Neural cell (in vitro differentiated cells): ENCODE measurements at regions not wholly inside any gene's neighbourhood (a gene's known extent, or its start where the extent isn't known, plus 50 kb on each side); places are given as distances from the start of the nearest gene placed in this dataset.

Source experiments
- H2AFZ ChIP-seq: fragments of 200-600, 300-800 bp; sonication (generic), shearing (Covaris generic); 2 replicates; pipeline ENCODE4 v1.6.0; 2014; ENCODE audit warnings: low read depth, mild to moderate bottlenecking, antibody characterized with exemption, low read length, moderate library complexity
- H3F3A ChIP-seq: fragments of 200-600 bp; shearing (Covaris generic); 2 replicates; pipeline ENCODE4 v1.6.1; 2016; ENCODE audit warnings: mild to moderate bottlenecking, moderate library complexity, mixed read lengths, antibody characterized with exemption, low read length; ENCODE audit not compliant: insufficient read depth, poor library complexity, severe bottlenecking
- H3K27ac ChIP-seq: fragments of 200-600, 300-800 bp; sonication (generic), shearing (Covaris generic); 2 replicates; pipeline ENCODE4 v1.5.1; 2014; ENCODE audit warnings: mild to moderate bottlenecking, low read length, moderate library complexity
- H3K27me3 ChIP-seq: fragments of 300-800, 200-600 bp; sonication (generic), shearing (Covaris generic); 2 replicates; pipeline ENCODE4 v1.6.0; 2014; ENCODE audit warnings: mild to moderate bottlenecking, low read depth, low read length, moderate library complexity; ENCODE audit not compliant: insufficient read depth
- H3K36me3 ChIP-seq: fragments of 300-800, 200-600 bp; sonication (generic), shearing (Covaris generic); 2 replicates; pipeline ENCODE4 v1.5.1; 2014; ENCODE audit warnings: mild to moderate bottlenecking, antibody characterized with exemption, low read length, moderate library complexity; ENCODE audit not compliant: insufficient read depth
- H3K4me2 ChIP-seq: fragments of 300-800, 200-600 bp; sonication (generic), shearing (Covaris generic); 2 replicates; pipeline ENCODE4 v1.6.0; 2014; ENCODE audit warnings: mild to moderate bottlenecking, low read length
- H3K4me3 ChIP-seq: fragments of 300-800, 200-600 bp; sonication (generic), shearing (Covaris generic); 2 replicates; pipeline ENCODE4 v1.5.1; 2014; ENCODE audit warnings: mild to moderate bottlenecking, low read length, moderate library complexity
- H3K79me2 ChIP-seq: fragments of 200-600 bp; shearing (Covaris generic); replicated peaks from 2 replicates; pipeline ENCODE4 v1.6.0; 2014; ENCODE audit warnings: mild to moderate bottlenecking, low read length, moderate library complexity; ENCODE audit not compliant: insufficient read depth
- H3K9ac ChIP-seq: fragments of 300-800, 200-600 bp; sonication (generic), shearing (Covaris generic); 2 replicates; pipeline ENCODE4 v1.6.1; 2016; ENCODE audit warnings: mild to moderate bottlenecking, low read length, mixed read lengths
- H3K9me2 ChIP-seq: fragments of 200-600 bp; shearing (Covaris generic); 2 replicates; pipeline ENCODE4 v1.6.1; 2016; ENCODE audit warnings: mild to moderate bottlenecking, low read length, mixed read lengths; ENCODE audit not compliant: insufficient read depth
- H3K9me3 ChIP-seq: fragments of 200-600, 300-800 bp; sonication (generic), shearing (Covaris generic); 2 replicates; pipeline ENCODE4 v1.6.1; 2016; ENCODE audit warnings: mild to moderate bottlenecking, mixed run types, low read length, moderate library complexity, mixed read lengths
- H4K20me1 ChIP-seq: fragments of 200-600 bp; shearing (Covaris generic); 2 replicates; pipeline ENCODE4 v1.6.1; 2016; ENCODE audit warnings: mild to moderate bottlenecking, mixed run types; ENCODE audit not compliant: insufficient read depth
- EP300 ChIP-seq: fragments of 450-650 bp; conservative IDR thresholded peaks from 2 replicates; pipeline ENCODE4 v1.6.1; 2014; ENCODE audit warnings: antibody characterized with exemption, mild to moderate bottlenecking, moderate library complexity; ENCODE audit not compliant: poor library complexity, severe bottlenecking
- EZH2 ChIP-seq: fragments of 200-600, 300-800 bp; shearing (Covaris generic), sonication (generic); IDR thresholded peaks from 2 replicates; pipeline ENCODE4 v1.6.1; 2014; ENCODE audit warnings: antibody characterized with exemption, low read length, borderline replicate concordance, mild to moderate bottlenecking; ENCODE audit not compliant: insufficient read depth, poor library complexity, severe bottlenecking
- MXI1 ChIP-seq: fragments of 450-650 bp; conservative IDR thresholded peaks from 2 replicates; pipeline ENCODE4 v1.6.1; 2014; ENCODE audit warnings: antibody characterized with exemption, mild to moderate bottlenecking; ENCODE audit not compliant: poor library complexity, severe bottlenecking
- POLR2AphosphoS5 ChIP-seq: IDR thresholded peaks from 2 replicates; pipeline ENCODE4 v1.6.1; 2012
- RAD21 ChIP-seq: fragments of 450-650 bp; conservative IDR thresholded peaks from 2 replicates; pipeline ENCODE4 v1.6.1; 2014; ENCODE audit warnings: antibody characterized with exemption, mild to moderate bottlenecking, moderate library complexity
- REST ChIP-seq: IDR thresholded peaks from 2 replicates; pipeline ENCODE4 v1.6.1; 2012; ENCODE audit warnings: borderline replicate concordance
- SMC3 ChIP-seq: fragments of 450-650 bp; conservative IDR thresholded peaks from 2 replicates; pipeline ENCODE4 v1.6.1; 2014; ENCODE audit warnings: antibody characterized with exemption, mild to moderate bottlenecking, moderate library complexity; ENCODE audit not compliant: poor library complexity
- TAF1 ChIP-seq: IDR thresholded peaks from 2 replicates; pipeline ENCODE4 v1.6.1; 2012; ENCODE audit warnings: low read depth
- TF ChIP-seq, protein P1 (sequence below): fragments of 450-650 bp; IDR thresholded peaks from 2 replicates; pipeline ENCODE4 v1.5.1; 2014; ENCODE audit warnings: antibody characterized with exemption, mild to moderate bottlenecking, moderate library complexity; ENCODE audit not compliant: poor library complexity, severe bottlenecking

- no peaks in the 10 kb centered on the region for H3K9me2 ChIP-seq
- H3K27ac ChIP-seq, result no peak overlapping the region
- H3K27me3 ChIP-seq, result no peaks in the 10 kb centered on the region
- H3K9ac ChIP-seq, result no peak overlapping the region
- peaks cover 2% of the 10 kb centered on the region for H3K79me2 ChIP-seq
- no peaks in the 10 kb centered on the region for H3K9me3 ChIP-seq
- no peaks in the 10 kb centered on the region for H3K36me3 ChIP-seq
- H4K20me1 ChIP-seq, result no peaks in the 10 kb centered on the region
- TF ChIP-seq SMC3 (no peak), EZH2 (no peak), MXI1 (no peak), POLR2AphosphoS5 (no peak), RAD21 (no peak), EP300 (no peak), REST (no peak), TAF1 (no peak)
- TF ChIP-seq, protein P1, sequence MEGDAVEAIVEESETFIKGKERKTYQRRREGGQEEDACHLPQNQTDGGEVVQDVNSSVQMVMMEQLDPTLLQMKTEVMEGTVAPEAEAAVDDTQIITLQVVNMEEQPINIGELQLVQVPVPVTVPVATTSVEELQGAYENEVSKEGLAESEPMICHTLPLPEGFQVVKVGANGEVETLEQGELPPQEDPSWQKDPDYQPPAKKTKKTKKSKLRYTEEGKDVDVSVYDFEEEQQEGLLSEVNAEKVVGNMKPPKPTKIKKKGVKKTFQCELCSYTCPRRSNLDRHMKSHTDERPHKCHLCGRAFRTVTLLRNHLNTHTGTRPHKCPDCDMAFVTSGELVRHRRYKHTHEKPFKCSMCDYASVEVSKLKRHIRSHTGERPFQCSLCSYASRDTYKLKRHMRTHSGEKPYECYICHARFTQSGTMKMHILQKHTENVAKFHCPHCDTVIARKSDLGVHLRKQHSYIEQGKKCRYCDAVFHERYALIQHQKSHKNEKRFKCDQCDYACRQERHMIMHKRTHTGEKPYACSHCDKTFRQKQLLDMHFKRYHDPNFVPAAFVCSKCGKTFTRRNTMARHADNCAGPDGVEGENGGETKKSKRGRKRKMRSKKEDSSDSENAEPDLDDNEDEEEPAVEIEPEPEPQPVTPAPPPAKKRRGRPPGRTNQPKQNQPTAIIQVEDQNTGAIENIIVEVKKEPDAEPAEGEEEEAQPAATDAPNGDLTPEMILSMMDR, result no peak
- no peak overlapping the region for H3K4me2 ChIP-seq
- no peak overlapping the region for H2AFZ ChIP-seq
- H3F3A ChIP-seq, result no peaks in the 10 kb centered on the region
- H3K4me3 ChIP-seq, result no peak overlapping the region
These were observed 99.2 kb downstream of the OR2B2 start for GRCh38 chr6:27812805-27813492.

- Histone ChIP-seq H3K4me2 (no peak overlapping the region), H3K79me2 (peaks cover 2% of the 10 kb centered on the region), H2AFZ (no peak overlapping the region), H3K36me3 (no peaks in the 10 kb centered on the region), H3K27ac (no peak overlapping the region), H3K27me3 (no peaks in the 10 kb centered on the region), H4K20me1 (no peaks in the 10 kb centered on the region), H3K9ac (no peak overlapping the region), H3K9me3 (no peaks in the 10 kb centered on the region), H3F3A (no peaks in the 10 kb centered on the region), H3K9me2 (no peaks in the 10 kb centered on the region), H3K4me3 (no peak overlapping the region)
- TF ChIP-seq, protein P1, result no peak
- TF ChIP-seq EP300 (no peak), RAD21 (no peak), SMC3 (no peak), REST (no peak), POLR2AphosphoS5 (no peak), EZH2 (no peak), TAF1 (no peak), MXI1 (no peak)
These were observed 100.0 kb downstream of the OR2B2 start for GRCh38 chr6:27812078-27812804.
